ENCODE measurements at regions not wholly inside any gene's neighbourhood (a gene's known extent, or its start where the extent isn't known, plus 50 kb on each side); places are given as distances from the start of the nearest gene placed in this dataset.

GRCh38 chr5:135106136-135106535, 72.1 kb upstream of the PITX1 start:
- no peak for TF ChIP-seq EZH2 (IDR thresholded peaks at IDR 0.05; ENCODE audit: borderline replicate concordance, low read length)
- TF ChIP-seq, protein P1, sequence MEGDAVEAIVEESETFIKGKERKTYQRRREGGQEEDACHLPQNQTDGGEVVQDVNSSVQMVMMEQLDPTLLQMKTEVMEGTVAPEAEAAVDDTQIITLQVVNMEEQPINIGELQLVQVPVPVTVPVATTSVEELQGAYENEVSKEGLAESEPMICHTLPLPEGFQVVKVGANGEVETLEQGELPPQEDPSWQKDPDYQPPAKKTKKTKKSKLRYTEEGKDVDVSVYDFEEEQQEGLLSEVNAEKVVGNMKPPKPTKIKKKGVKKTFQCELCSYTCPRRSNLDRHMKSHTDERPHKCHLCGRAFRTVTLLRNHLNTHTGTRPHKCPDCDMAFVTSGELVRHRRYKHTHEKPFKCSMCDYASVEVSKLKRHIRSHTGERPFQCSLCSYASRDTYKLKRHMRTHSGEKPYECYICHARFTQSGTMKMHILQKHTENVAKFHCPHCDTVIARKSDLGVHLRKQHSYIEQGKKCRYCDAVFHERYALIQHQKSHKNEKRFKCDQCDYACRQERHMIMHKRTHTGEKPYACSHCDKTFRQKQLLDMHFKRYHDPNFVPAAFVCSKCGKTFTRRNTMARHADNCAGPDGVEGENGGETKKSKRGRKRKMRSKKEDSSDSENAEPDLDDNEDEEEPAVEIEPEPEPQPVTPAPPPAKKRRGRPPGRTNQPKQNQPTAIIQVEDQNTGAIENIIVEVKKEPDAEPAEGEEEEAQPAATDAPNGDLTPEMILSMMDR (conservative IDR thresholded peaks at IDR 0.05 in 1 of 2, IDR thresholded peaks at IDR 0.05 in 1 of 2; ENCODE audit: extremely low read depth in 1 of 2, insufficient read depth in 1 of 2, low read depth in 1 of 2, low read length in 2 of 2) = no peak
